ENCODE measurements at regions not wholly inside any gene's neighbourhood (a gene's known extent, or its start where the extent isn't known, plus 50 kb on each side); places are given as distances from the start of the nearest gene placed in this dataset.

GRCh38 chr22:49157529-49158339 lies 669.9 kb downstream of the BRD1 start:
- no peak for DNase-seq (ENCODE audit: insufficient read length, low spot score)
- no peak for FAIRE-seq
- no peak for TF ChIP-seq CTCF (IDR thresholded peaks at IDR 0.05; ENCODE audit: insufficient read depth, missing control alignments)

GRCh38 chr22:49156662-49157285 lies 670.9 kb downstream of the BRD1 start:
- no peak for FAIRE-seq
- no peak for DNase-seq (ENCODE audit: insufficient read length, low spot score)
- TF ChIP-seq CTCF (IDR thresholded peaks at IDR 0.05; ENCODE audit: insufficient read depth, missing control alignments) = no peak

GRCh38 chr22:49155770-49156580 lies 671.7 kb downstream of the BRD1 start:
- no peak for TF ChIP-seq CTCF (IDR thresholded peaks at IDR 0.05; ENCODE audit: insufficient read depth, missing control alignments)
- FAIRE-seq (no peak), DNase-seq (ENCODE audit: insufficient read length, low spot score) (no peak)

- TF ChIP-seq CTCF (IDR thresholded peaks at IDR 0.05; ENCODE audit: insufficient read depth, missing control alignments) = no peak
- no peak for FAIRE-seq
- no peak for DNase-seq (ENCODE audit: insufficient read length, low spot score)
These were observed 672.5 kb downstream of the BRD1 start for GRCh38 chr22:49155039-49155769.

GRCh38 chr22:49154433-49154832 lies 673.2 kb downstream of the BRD1 start:
- TF ChIP-seq CTCF (IDR thresholded peaks at IDR 0.05; ENCODE audit: insufficient read depth, missing control alignments) = no peak
- no peak for DNase-seq (ENCODE audit: insufficient read length, low spot score)

GRCh38 chr22:49153921-49154320 lies 673.8 kb downstream of the BRD1 start:
- FAIRE-seq = no peak
- no peak for DNase-seq (ENCODE audit: insufficient read length, low spot score)
- TF ChIP-seq CTCF (IDR thresholded peaks at IDR 0.05; ENCODE audit: insufficient read depth, missing control alignments) = no peak

More at GRCh38 chr22:49154433-49154832, 673.2 kb downstream of the BRD1 start:
- no peak for FAIRE-seq

Data from D721Med (cell line).